ENCODE measurements at regions not wholly inside any gene's neighbourhood (a gene's known extent, or its start where the extent isn't known, plus 50 kb on each side); places are given as distances from the start of the nearest gene placed in this dataset.

DNA sequence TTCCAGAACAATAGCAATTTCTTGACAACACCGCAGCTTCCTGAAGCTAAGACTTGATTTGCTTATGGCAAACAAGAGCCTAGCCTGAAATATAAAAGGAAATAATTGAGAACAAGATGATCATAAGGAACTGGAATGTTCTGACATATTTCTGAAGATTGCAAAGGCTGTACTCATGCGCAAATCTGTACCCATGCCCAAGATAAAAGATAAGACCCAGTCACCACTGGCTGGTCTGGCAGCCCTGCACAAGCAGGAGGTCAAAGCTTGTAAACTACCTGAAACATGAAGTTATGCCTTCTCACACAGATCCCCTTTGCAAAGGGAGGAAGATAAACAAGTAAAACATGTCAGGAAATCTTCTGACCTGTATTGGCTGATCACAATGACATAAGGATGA, 160.8 kb upstream of the GYPC start:
- H3K18ac ChIP-seq (ENCODE audit: low read depth, low read length): no peak overlapping the region
- no peak overlapping the region for H2BK5ac ChIP-seq (ENCODE audit: low read depth, low read length, poor library complexity, severe bottlenecking)
- H3K9ac ChIP-seq (ENCODE audit: low read depth, low read length): no peak overlapping the region
- H3K9me1 ChIP-seq (ENCODE audit: insufficient read depth, low read length): no peaks in the 10 kb centered on the region
- no peak overlapping the region for H2BK120ac ChIP-seq (ENCODE audit: low read depth, low read length)
- ATAC-seq (ENCODE audit: low read depth) (no peak), DNase-seq (no peak)
- no peaks in the 10 kb centered on the region for H3K36me3 ChIP-seq (ENCODE audit: control insufficient read depth, insufficient read depth, low read length)
- H3K14ac ChIP-seq (replicated peaks; ENCODE audit: low read depth, low read length): no peak overlapping the region
- no TSS peak for BruUV-seq (replicated peaks)
- no peak overlapping the region for H3K4me3 ChIP-seq (ENCODE audit: insufficient read depth, low read depth, low read length)
- no peak overlapping the region for H3K56ac ChIP-seq (ENCODE audit: extremely low read depth, insufficient read depth, low read length)
- H4K5ac ChIP-seq (ENCODE audit: low read depth, low read length): no peak overlapping the region
- no peak overlapping the region for H3K27ac ChIP-seq (ENCODE audit: insufficient read depth, low read length)
- no peak overlapping the region for H2AK9ac ChIP-seq (replicated peaks; ENCODE audit: low read depth, low read length, poor library complexity)
- no peak overlapping the region for H2AK5ac ChIP-seq (ENCODE audit: low read depth, low read length)
- no peak for TF ChIP-seq RFX5 (IDR thresholded peaks at IDR 0.05; ENCODE audit: low read depth, low read length)
- TF ChIP-seq, protein P1, sequence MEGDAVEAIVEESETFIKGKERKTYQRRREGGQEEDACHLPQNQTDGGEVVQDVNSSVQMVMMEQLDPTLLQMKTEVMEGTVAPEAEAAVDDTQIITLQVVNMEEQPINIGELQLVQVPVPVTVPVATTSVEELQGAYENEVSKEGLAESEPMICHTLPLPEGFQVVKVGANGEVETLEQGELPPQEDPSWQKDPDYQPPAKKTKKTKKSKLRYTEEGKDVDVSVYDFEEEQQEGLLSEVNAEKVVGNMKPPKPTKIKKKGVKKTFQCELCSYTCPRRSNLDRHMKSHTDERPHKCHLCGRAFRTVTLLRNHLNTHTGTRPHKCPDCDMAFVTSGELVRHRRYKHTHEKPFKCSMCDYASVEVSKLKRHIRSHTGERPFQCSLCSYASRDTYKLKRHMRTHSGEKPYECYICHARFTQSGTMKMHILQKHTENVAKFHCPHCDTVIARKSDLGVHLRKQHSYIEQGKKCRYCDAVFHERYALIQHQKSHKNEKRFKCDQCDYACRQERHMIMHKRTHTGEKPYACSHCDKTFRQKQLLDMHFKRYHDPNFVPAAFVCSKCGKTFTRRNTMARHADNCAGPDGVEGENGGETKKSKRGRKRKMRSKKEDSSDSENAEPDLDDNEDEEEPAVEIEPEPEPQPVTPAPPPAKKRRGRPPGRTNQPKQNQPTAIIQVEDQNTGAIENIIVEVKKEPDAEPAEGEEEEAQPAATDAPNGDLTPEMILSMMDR (conservative IDR thresholded peaks at IDR 0.05; ENCODE audit: low read depth, low read length): no peak
- TF ChIP-seq, protein P2, sequence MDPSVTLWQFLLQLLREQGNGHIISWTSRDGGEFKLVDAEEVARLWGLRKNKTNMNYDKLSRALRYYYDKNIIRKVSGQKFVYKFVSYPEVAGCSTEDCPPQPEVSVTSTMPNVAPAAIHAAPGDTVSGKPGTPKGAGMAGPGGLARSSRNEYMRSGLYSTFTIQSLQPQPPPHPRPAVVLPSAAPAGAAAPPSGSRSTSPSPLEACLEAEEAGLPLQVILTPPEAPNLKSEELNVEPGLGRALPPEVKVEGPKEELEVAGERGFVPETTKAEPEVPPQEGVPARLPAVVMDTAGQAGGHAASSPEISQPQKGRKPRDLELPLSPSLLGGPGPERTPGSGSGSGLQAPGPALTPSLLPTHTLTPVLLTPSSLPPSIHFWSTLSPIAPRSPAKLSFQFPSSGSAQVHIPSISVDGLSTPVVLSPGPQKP (IDR thresholded peaks at IDR 0.05; ENCODE audit: borderline replicate concordance, low read depth, low read length): no peak
- no peak for TF ChIP-seq RAD21 (IDR thresholded peaks at IDR 0.05; ENCODE audit: low read length)
- no peak for TF ChIP-seq SMC3 (IDR thresholded peaks at IDR 0.05; ENCODE audit: low read depth, low read length)
- TF ChIP-seq MXI1 (IDR thresholded peaks at IDR 0.05; ENCODE audit: borderline replicate concordance, low read depth, low read length): no peak
- TF ChIP-seq MAZ (IDR thresholded peaks at IDR 0.05; ENCODE audit: borderline replicate concordance, low read depth, low read length): no peak
- no peak for TF ChIP-seq MAFK (IDR thresholded peaks at IDR 0.05; ENCODE audit: low read depth, low read length)
- TF ChIP-seq NFE2L2 (IDR thresholded peaks at IDR 0.05; ENCODE audit: low read depth, low read length): no peak
- TF ChIP-seq CEBPB (IDR thresholded peaks at IDR 0.05; ENCODE audit: low read depth, low read length): no peak
- TF ChIP-seq RCOR1 (IDR thresholded peaks at IDR 0.05; ENCODE audit: insufficient replicate concordance, low read length): no peak
- TF ChIP-seq, protein P3, sequence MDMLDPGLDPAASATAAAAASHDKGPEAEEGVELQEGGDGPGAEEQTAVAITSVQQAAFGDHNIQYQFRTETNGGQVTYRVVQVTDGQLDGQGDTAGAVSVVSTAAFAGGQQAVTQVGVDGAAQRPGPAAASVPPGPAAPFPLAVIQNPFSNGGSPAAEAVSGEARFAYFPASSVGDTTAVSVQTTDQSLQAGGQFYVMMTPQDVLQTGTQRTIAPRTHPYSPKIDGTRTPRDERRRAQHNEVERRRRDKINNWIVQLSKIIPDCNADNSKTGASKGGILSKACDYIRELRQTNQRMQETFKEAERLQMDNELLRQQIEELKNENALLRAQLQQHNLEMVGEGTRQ (IDR thresholded peaks at IDR 0.05; ENCODE audit: low read depth, low read length): no peak
- dilution Hi-C loops (cut with HindIII; ENCODE audit: low sequenced_read_pairs, unreplicated experiment): no loop called here
- in situ Hi-C loops (cut with MboI; ENCODE audit: low sequenced_read_pairs): no loop called here
- no peak overlapping the region for H3K23ac ChIP-seq (ENCODE audit: low read depth, low read length)
- no peak overlapping the region for H3K4ac ChIP-seq (ENCODE audit: low read depth, low read length)
- H4K20me1 ChIP-seq (ENCODE audit: insufficient read depth, low read length): no peaks in the 10 kb centered on the region
- no peaks in the 10 kb centered on the region for H3K4me1 ChIP-seq (ENCODE audit: control insufficient read depth, insufficient read depth, low read length)
- H3K27me3 ChIP-seq (ENCODE audit: control insufficient read depth, insufficient read depth, low read length): no peaks in the 10 kb centered on the region
- H2BK20ac ChIP-seq (ENCODE audit: low read depth, low read length): no peak overlapping the region
- no CpG with 5 or more reads among the region's 2 CpGs for WGBS, 2 experiments (ENCODE audit: extremely low coverage in 2 of 2, insufficient read length in 1 of 2)
- CTCF ChIA-PET: no interaction called here
- intact Hi-C loops (cut with micrococcal nuclease): no loop called here
- no peak overlapping the region for H2BK15ac ChIP-seq (ENCODE audit: low read depth, low read length)
- POLR2A ChIA-PET (ENCODE audit: unreplicated experiment): interaction anchor here (0.6 kb wide), 1 partner anchor 25 kb away, joined by 3 read pairs; no protein-coding TSS in a partner anchor
- H4K91ac ChIP-seq (ENCODE audit: insufficient read depth, low read depth, low read length): no peak overlapping the region
- no peaks in the 10 kb centered on the region for H3K79me1 ChIP-seq (ENCODE audit: low read depth in 1 of 2, low read length in 2 of 2)
- peaks cover 3% of the 10 kb centered on the region; the same call in 1 of the 2 replicates for H3K9me3 ChIP-seq (ENCODE audit: control insufficient read depth, insufficient read depth, low read length)
- H3K4me2 ChIP-seq (ENCODE audit: low read depth, low read length): no peak overlapping the region
- H4K8ac ChIP-seq (ENCODE audit: low read depth in 2 of 2, low read length in 2 of 2): no peak overlapping the region
- no peak overlapping the region for H2AFZ ChIP-seq (replicated peaks; ENCODE audit: low read length, poor library complexity)

All from IMR-90 (cell line).